Occipital lobe (tissue), 1 donor: ENCODE measurements at regions not wholly inside any gene's neighbourhood (a gene's known extent, or its start where the extent isn't known, plus 50 kb on each side); places are given as distances from the start of the nearest gene placed in this dataset.

Experiments
- DNase-seq: peaks from one replicate; lab custom pipeline; 2025; lab: John Stamatoyannopoulos, UW

GRCh38 chr14:24693353-24693737 lies 59.4 kb upstream of the GZMB start:
- no peak for DNase-seq

DNA sequence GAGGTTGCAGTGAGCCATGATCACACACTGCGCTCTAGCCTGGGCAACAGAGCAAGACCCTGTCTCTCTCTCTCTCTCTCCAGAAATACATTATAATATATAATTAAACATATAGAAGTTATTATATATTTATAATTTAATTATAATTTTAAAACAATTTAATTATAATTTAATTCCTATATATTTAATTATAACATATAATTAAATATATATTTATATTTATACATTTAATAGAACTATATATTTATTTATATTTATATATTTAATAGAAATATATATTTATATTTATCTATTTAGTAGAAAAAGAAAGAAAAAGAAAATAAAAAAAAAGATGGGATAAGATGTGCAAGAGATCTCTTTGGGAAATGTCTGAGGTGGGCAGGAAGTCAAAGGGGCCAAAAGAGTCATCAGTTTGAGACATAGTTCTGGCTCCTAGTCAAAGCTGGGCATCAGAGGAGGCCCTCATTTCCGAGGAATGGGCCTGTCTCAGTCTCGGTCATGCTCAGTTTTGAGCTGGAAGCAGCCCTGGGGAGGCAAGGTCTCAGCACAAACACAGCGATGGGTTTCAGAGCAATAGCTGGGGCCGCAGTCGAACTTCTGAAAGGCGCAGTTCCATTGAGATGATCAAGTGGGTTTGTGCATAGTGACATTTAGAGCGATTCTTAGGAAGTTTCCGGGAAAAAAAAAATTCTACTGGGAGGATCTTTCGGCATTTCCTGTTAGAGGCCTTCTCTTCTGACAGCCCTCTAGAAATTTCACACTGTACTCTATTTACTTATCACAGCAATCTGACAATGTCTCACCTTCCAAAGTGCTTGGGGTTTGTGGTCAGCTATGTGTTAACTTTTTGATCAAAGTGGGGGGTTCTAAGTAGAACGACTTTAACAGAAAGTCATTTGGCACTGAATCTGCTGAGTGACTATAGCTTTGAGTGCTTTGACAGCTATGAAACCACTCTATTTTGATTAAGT lies 58.7 kb upstream of the GZMB start:
- DNase-seq = no peak

GRCh38 chr14:24690492-24690891 lies 56.5 kb upstream of the GZMB start:
- no peak for DNase-seq

DNA sequence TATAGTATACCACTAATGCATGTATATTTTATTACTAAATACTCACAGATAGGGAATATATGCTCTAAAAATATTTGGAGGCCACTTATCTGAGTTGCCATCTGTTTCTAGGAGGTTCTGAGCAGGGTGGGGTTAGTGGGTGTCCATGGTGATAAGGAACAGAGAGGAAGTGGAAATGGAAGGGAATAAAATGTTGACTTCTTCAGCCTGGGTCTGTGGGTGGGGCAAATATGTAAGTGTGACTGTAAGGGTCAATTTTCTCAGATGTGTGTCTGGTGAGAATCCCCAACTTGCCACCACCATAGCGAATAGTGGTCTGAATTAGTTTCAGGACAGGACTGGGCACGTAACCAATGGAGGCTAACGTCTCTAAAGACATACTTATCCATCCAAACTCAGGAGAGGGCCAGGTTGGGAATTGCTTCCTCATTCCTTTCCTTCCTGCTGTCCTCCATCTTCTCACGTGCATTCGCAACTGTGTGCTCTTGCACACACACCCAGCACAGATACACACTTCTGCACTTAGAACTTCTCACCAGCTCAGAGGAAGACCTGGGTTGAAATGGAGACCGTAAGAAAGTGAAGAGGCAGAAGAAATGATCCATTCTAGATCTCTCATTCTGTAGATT lies 54.2 kb upstream of the GZMB start:
- no peak for DNase-seq
